IMR-90 (cell line): ENCODE measurements at regions not wholly inside any gene's neighbourhood (a gene's known extent, or its start where the extent isn't known, plus 50 kb on each side); places are given as distances from the start of the nearest gene placed in this dataset.

Source experiments
- ATAC-seq: fragments of 200-7000 bp; cut with Tn5 transposase; 2 replicates; pipeline ENCODE4 v1.9.1; 2020; ENCODE audit warnings: low read depth, mild to moderate bottlenecking, moderate library complexity
- BruUV-seq: library from RNA; stranded (reverse); fragments of 400-500 nt; replicated peaks from 2 replicates; lab custom pipeline; 2021; lab: Mats Ljungman, UMichigan
- CTCF ChIA-PET: fragments of 300-600 bp; formaldehyde crosslinking; extraction: SDS; loops from one replicate; lab custom pipeline; 2021; ENCODE audit warnings: antibody characterized with exemption; lab: Yijun Ruan, JAX
- POLR2A ChIA-PET: fragments of 300-600 bp; sonication (Branson Sonifier 250); formaldehyde crosslinking; loops from one replicate; lab custom pipeline; 2022; ENCODE audit warnings: antibody characterized with exemption; ENCODE audit not compliant: unreplicated experiment; lab: Charles Lee
- DNase-seq: peaks from one replicate; pipeline ENCODE4 v3.0.0; 2013
- H2AFZ ChIP-seq: replicated peaks from 2 replicates; pipeline ENCODE3; 2013; ENCODE audit warnings: low read length, mild to moderate bottlenecking; ENCODE audit not compliant: poor library complexity
- H2AK5ac ChIP-seq: 2 replicates; pipeline ENCODE4 v1.6.1; 2013; ENCODE audit warnings: low read depth, low read length, inconsistent platforms
- H2AK9ac ChIP-seq: replicated peaks from 2 replicates; pipeline ENCODE3; 2013; ENCODE audit warnings: mild to moderate bottlenecking, low read depth, low read length, moderate library complexity; ENCODE audit not compliant: poor library complexity
- H2BK120ac ChIP-seq: 2 replicates; pipeline ENCODE4 v1.6.1; 2013; ENCODE audit warnings: low read depth, low read length, inconsistent platforms
- H2BK15ac ChIP-seq: 3 replicates; pipeline ENCODE4 v1.6.1; 2013; ENCODE audit warnings: low read depth, low read length, inconsistent platforms
- H2BK20ac ChIP-seq: 2 replicates; pipeline ENCODE4 v1.6.1; 2013; ENCODE audit warnings: low read depth, mild to moderate bottlenecking, inconsistent platforms, low read length, moderate library complexity
- H2BK5ac ChIP-seq: 2 replicates; pipeline ENCODE4 v1.6.1; 2013; ENCODE audit warnings: mild to moderate bottlenecking, low read depth, low read length, inconsistent platforms; ENCODE audit not compliant: poor library complexity, severe bottlenecking
- H3K14ac ChIP-seq: replicated peaks from 2 replicates; pipeline ENCODE4 v1.6.1; 2013; ENCODE audit warnings: low read depth, low read length, inconsistent platforms
- H3K18ac ChIP-seq: 2 replicates; pipeline ENCODE4 v1.6.1; 2013; ENCODE audit warnings: low read depth, low read length, control low read depth
- H3K23ac ChIP-seq: 2 replicates; pipeline ENCODE4 v1.6.1; 2013; ENCODE audit warnings: low read depth, low read length, inconsistent platforms
- H3K27ac ChIP-seq: 2 replicates; pipeline ENCODE4 v1.5.1; 2013; ENCODE audit warnings: mild to moderate bottlenecking, control low read depth, low read length; ENCODE audit not compliant: insufficient read depth
- H3K27me3 ChIP-seq: 2 replicates; pipeline ENCODE4 v1.6.1; 2013; ENCODE audit warnings: low read length; ENCODE audit not compliant: control insufficient read depth, insufficient read depth
- H3K36me3 ChIP-seq: 2 replicates; pipeline ENCODE4 v1.6.1; 2013; ENCODE audit warnings: low read length, mixed read lengths; ENCODE audit not compliant: control insufficient read depth, insufficient read depth
- H3K4ac ChIP-seq: 2 replicates; pipeline ENCODE4 v1.6.1; 2013; ENCODE audit warnings: low read depth, low read length, inconsistent platforms
- H3K4me1 ChIP-seq: 2 replicates; pipeline ENCODE4 v1.6.1; 2013; ENCODE audit warnings: low read length, mixed read lengths; ENCODE audit not compliant: control insufficient read depth, insufficient read depth
- H3K4me2 ChIP-seq: 2 replicates; pipeline ENCODE4 v1.6.1; 2013; ENCODE audit warnings: low read depth, mild to moderate bottlenecking, control low read depth, low read length, moderate library complexity
- H3K4me3 ChIP-seq: 2 replicates; pipeline ENCODE4 v1.5.1; 2013; ENCODE audit warnings: low read depth, mild to moderate bottlenecking, control low read depth, low read length, moderate library complexity; ENCODE audit not compliant: insufficient read depth
- H3K56ac ChIP-seq: 2 replicates; pipeline ENCODE4 v1.6.1; 2013; ENCODE audit warnings: low read length, inconsistent platforms; ENCODE audit not compliant: insufficient read depth; ENCODE audit errors: extremely low read depth
- H3K79me1 ChIP-seq, 2 experiments: 2 replicates each; pipeline ENCODE4 v1.6.1; 2013; ENCODE audit warnings: low read length in 2 of 2, inconsistent platforms in 1 of 2, low read depth in 1 of 2
- H3K9ac ChIP-seq: 2 replicates; pipeline ENCODE4 v1.6.1; 2013; ENCODE audit warnings: low read depth, low read length, control low read depth
- H3K9me1 ChIP-seq: 2 replicates; pipeline ENCODE4 v1.6.1; 2013; ENCODE audit warnings: low read length, inconsistent platforms; ENCODE audit not compliant: insufficient read depth
- H3K9me3 ChIP-seq: 2 replicates; pipeline ENCODE4 v1.6.1; 2013; ENCODE audit warnings: low read length; ENCODE audit not compliant: control insufficient read depth, insufficient read depth
- H4K20me1 ChIP-seq: 2 replicates; pipeline ENCODE4 v1.6.1; 2013; ENCODE audit warnings: low read length, inconsistent platforms; ENCODE audit not compliant: insufficient read depth
- H4K5ac ChIP-seq: 2 replicates; pipeline ENCODE4 v1.6.1; 2013; ENCODE audit warnings: mild to moderate bottlenecking, low read depth, low read length, control low read depth
- H4K8ac ChIP-seq, 2 experiments: 2 replicates each; pipeline ENCODE4 v1.6.1; 2013; ENCODE audit warnings: low read depth in 2 of 2, low read length in 2 of 2, control low read depth in 1 of 2, inconsistent platforms in 1 of 2
- H4K91ac ChIP-seq: 2 replicates; pipeline ENCODE4 v1.6.1; 2013; ENCODE audit warnings: low read depth, low read length, inconsistent platforms; ENCODE audit not compliant: insufficient read depth
- CTCF ChIP-seq: conservative IDR thresholded peaks from 2 replicates; pipeline ENCODE4 v1.5.1; 2012; ENCODE audit warnings: mild to moderate bottlenecking, low read depth, low read length, improper control_type of control experiment
- ELK1 ChIP-seq: fragments of 150-350 bp; IDR thresholded peaks from 2 replicates; pipeline ENCODE4 v1.6.1; 2016; ENCODE audit warnings: low read depth, mild to moderate bottlenecking, low read length, moderate library complexity, borderline replicate concordance
- FOS ChIP-seq: fragments of 150-350 bp; IDR thresholded peaks from 2 replicates; pipeline ENCODE4 v1.6.1; 2016; ENCODE audit warnings: low read depth, low read length
- MAFK ChIP-seq: IDR thresholded peaks from 2 replicates; pipeline ENCODE4 v1.6.1; 2012; ENCODE audit warnings: low read depth, low read length, improper control_type of control experiment
- POLR2A ChIP-seq: IDR thresholded peaks from 2 replicates; pipeline ENCODE4 v1.6.1; 2012; ENCODE audit warnings: mild to moderate bottlenecking, low read depth, low read length
- RAD21 ChIP-seq: IDR thresholded peaks from 2 replicates; pipeline ENCODE4 v1.6.1; 2012; ENCODE audit warnings: low read length, improper control_type of control experiment
- USF2 ChIP-seq: fragments of 150-350 bp; IDR thresholded peaks from 2 replicates; pipeline ENCODE4 v1.6.1; 2017; ENCODE audit warnings: mild to moderate bottlenecking, antibody characterized with exemption, low read length, low read depth
- WGBS, 2 experiments: methylation state at CpG; one replicate each; pipeline versions ENCODE4 v1.1.5 to v1.1.7; 2013; ENCODE audit warnings: missing lambda C conversion rate in 2 of 2; ENCODE audit not compliant: insufficient read length in 1 of 2; ENCODE audit errors: extremely low coverage in 2 of 2; 5-methylcytosine and 5-hydroxymethylcytosine counted together
- dilution Hi-C: fragments of 300-500 bp; cut with HindIII; formaldehyde crosslinking; loops from one replicate; pipeline ENCODE4 v1.14.3; 2018; ENCODE audit warnings: low sequenced_read_pairs; ENCODE audit not compliant: unreplicated experiment
- in situ Hi-C: fragments of 300-500 bp; cut with MboI; formaldehyde crosslinking; loops from 3 replicates; pipeline ENCODE4 v1.14.3; 2019; ENCODE audit warnings: low sequenced_read_pairs, inconsistent platforms, mixed read lengths
- intact Hi-C: fragments of 100-400 bp; cut with micrococcal nuclease; formaldehyde crosslinking; loops from 2 replicates; pipeline ENCODE4 v1.10.0; 2022

- ATAC-seq, result no peak
- Histone ChIP-seq H3K79me1 (no peaks in the 10 kb centered on the region), H3K23ac (no peak overlapping the region), H4K20me1 (no peaks in the 10 kb centered on the region), H2AFZ (no peak overlapping the region), H4K5ac (no peak overlapping the region), H2AK5ac (no peak overlapping the region), H2AK9ac (no peak overlapping the region), H3K9me1 (peaks cover 3% of the 10 kb centered on the region; the same call in 1 of the 2 replicates), H3K36me3 (no peaks in the 10 kb centered on the region), H2BK5ac (no peak overlapping the region), H3K4me1 (no peaks in the 10 kb centered on the region), H3K18ac (no peak overlapping the region), H2BK120ac (no peak overlapping the region), H2BK20ac (no peak overlapping the region), H3K9me3 (peaks cover 2% of the 10 kb centered on the region; the same call in 1 of the 2 replicates), H3K56ac (no peak overlapping the region), H3K4me3 (no peak overlapping the region), H4K8ac (no peak overlapping the region), H3K27me3 (no peaks in the 10 kb centered on the region), H3K27ac (no peak overlapping the region), H3K4ac (no peak overlapping the region), H3K14ac (no peak overlapping the region), H4K91ac (no peak overlapping the region), H3K4me2 (no peak overlapping the region), H2BK15ac (no peak overlapping the region), H3K9ac (no peak overlapping the region)
- DNase-seq, result peak; percentile 53
- in situ Hi-C loops (no loop called here), dilution Hi-C loops (no loop called here), intact Hi-C loops (no loop called here)
- CTCF ChIA-PET, result no interaction called here
- POLR2A ChIA-PET, result no interaction called here
- TF ChIP-seq CTCF, result no peak
- no peak for TF ChIP-seq MAFK
- TF ChIP-seq RAD21, result no peak
- TF ChIP-seq FOS, result no peak
- no peak for TF ChIP-seq ELK1
- peak; percentile 15; the same call in 1 of the 2 replicates for TF ChIP-seq USF2
- TF ChIP-seq POLR2A, result no peak
- BruUV-seq, result no TSS peak
- no CpG with 5 or more reads among the region's 1 CpG for WGBS, 2 experiments
Measured at GRCh38 chr4:127165971-127166370, 466.8 kb upstream of the INTU start.
